ENCODE measurements at regions not wholly inside any gene's neighbourhood (a gene's known extent, or its start where the extent isn't known, plus 50 kb on each side); places are given as distances from the start of the nearest gene placed in this dataset.

DNA sequence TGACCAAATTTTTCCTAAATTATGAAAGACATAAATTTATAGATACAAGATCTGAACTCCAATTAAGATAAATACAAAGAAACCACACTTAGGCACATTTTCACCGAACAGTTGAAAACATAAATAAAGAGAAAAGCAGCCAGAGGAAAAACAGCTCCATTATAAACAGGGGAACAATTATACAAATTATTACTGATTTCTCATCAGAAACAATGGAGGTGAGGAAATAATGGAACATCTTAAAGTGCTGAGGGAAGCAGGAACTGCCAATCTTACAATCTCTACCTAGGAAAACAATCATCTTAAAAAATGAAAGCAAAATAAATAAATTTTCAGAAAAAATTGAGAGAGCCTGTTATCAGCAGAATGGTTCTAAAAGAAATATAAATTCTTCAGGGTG lies 234.4 kb upstream of the PMFBP1 start:
- no peak overlapping the region for H3K27ac ChIP-seq (ENCODE audit: low read depth in 1 of 2, low read length in 2 of 2)
- peaks cover 0 to 3% of the 10 kb centered on the region in 2 donors for H3K9me3 ChIP-seq (replicated peaks in 1 of 2; ENCODE audit: control insufficient read depth in 1 of 2, insufficient read depth in 1 of 2, low read length in 2 of 2)
- peaks cover 0 to 3% of the 10 kb centered on the region in 2 donors for H3K36me3 Mint-ChIP-seq
- H3K27me3 ChIP-seq (ENCODE audit: control insufficient read depth in 2 of 2, insufficient read depth in 2 of 2, low read length in 2 of 2): no peaks in the 10 kb centered on the region
- H3K27me3 Mint-ChIP-seq (ENCODE audit: low read depth in 3 of 3): no peaks in the 10 kb centered on the region
- no peak for DNase-seq
- H2AFZ ChIP-seq (ENCODE audit: insufficient read depth, low read depth, low read length, poor library complexity, severe bottlenecking): no peak overlapping the region
- H4K20me1 ChIP-seq (ENCODE audit: insufficient read depth, low read length): no peaks in the 10 kb centered on the region
- no peaks in the 10 kb centered on the region for H3K4me1 Mint-ChIP-seq
- no peak overlapping the region for H3K27ac Mint-ChIP-seq
- WGBS (ENCODE audit: insufficient coverage): no CpG with 5 or more reads among the region's 1 CpG
- TF ChIP-seq, protein P1, sequence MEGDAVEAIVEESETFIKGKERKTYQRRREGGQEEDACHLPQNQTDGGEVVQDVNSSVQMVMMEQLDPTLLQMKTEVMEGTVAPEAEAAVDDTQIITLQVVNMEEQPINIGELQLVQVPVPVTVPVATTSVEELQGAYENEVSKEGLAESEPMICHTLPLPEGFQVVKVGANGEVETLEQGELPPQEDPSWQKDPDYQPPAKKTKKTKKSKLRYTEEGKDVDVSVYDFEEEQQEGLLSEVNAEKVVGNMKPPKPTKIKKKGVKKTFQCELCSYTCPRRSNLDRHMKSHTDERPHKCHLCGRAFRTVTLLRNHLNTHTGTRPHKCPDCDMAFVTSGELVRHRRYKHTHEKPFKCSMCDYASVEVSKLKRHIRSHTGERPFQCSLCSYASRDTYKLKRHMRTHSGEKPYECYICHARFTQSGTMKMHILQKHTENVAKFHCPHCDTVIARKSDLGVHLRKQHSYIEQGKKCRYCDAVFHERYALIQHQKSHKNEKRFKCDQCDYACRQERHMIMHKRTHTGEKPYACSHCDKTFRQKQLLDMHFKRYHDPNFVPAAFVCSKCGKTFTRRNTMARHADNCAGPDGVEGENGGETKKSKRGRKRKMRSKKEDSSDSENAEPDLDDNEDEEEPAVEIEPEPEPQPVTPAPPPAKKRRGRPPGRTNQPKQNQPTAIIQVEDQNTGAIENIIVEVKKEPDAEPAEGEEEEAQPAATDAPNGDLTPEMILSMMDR (IDR thresholded peaks at IDR 0.05): no peak
- intact Hi-C loops (cut with micrococcal nuclease): no loop called here
- H3K9ac ChIP-seq (ENCODE audit: insufficient read depth, low read length, poor library complexity, severe bottlenecking): no peak overlapping the region
- H3K4me2 ChIP-seq (replicated peaks; ENCODE audit: extremely low read depth, low read length, poor library complexity, severe bottlenecking): no peak overlapping the region
- H3K4me3 Mint-ChIP-seq: no peak overlapping the region
- H3K4me3 ChIP-seq (replicated peaks in 1 of 3; ENCODE audit: low read depth in 2 of 3, low read length in 3 of 3): no peak overlapping the region
- H3K36me3 ChIP-seq (replicated peaks in 1 of 2; ENCODE audit: control insufficient read depth in 1 of 2, insufficient read depth in 2 of 2, low read length in 2 of 2): no peaks in the 10 kb centered on the region
- no peaks in the 10 kb centered on the region for H3K4me1 ChIP-seq (ENCODE audit: control insufficient read depth in 1 of 2, insufficient read depth in 2 of 2, low read length in 2 of 2)
- H3K9me3 Mint-ChIP-seq: peaks cover 2 to 12% (median 6%) of the 10 kb centered on the region in 7 donors
- no peaks in the 10 kb centered on the region for H3K79me2 ChIP-seq (ENCODE audit: insufficient read depth, low read length)

DNA sequence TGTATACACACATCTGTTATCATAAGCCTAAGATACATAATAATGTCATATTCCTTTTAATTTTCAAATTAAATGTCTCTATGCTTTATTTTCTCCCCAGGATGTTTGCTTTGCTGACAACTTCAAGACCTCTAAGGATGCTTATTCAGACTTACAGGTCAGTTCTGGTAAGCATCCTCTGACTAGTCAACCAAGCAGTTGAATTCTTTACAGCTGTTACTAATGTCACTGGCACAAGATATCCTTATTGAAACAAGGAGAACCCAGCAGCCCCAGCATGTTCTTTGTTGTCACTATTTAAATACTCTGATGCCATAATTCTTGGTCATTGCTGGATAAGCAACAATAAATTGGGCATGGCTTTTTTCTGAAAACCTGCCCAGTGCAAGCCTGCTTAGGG lies 232.3 kb upstream of the PMFBP1 start:
- H3K9me3 ChIP-seq (replicated peaks in 1 of 2; ENCODE audit: control insufficient read depth in 1 of 2, insufficient read depth in 1 of 2, low read length in 2 of 2): peaks cover 0 to 3% of the 10 kb centered on the region in 2 donors
- H3K79me2 ChIP-seq (ENCODE audit: insufficient read depth, low read length): no peaks in the 10 kb centered on the region
- no peak overlapping the region for H3K9ac ChIP-seq (ENCODE audit: insufficient read depth, low read length, poor library complexity, severe bottlenecking)
- H3K27ac ChIP-seq (ENCODE audit: low read depth in 1 of 2, low read length in 2 of 2): no peak overlapping the region
- Mint-ChIP-seq H3K27ac (no peak overlapping the region), H3K27me3 (ENCODE audit: low read depth in 3 of 3) (no peaks in the 10 kb centered on the region), H3K4me1 (no peaks in the 10 kb centered on the region), H3K36me3 (peaks cover 0 to 3% of the 10 kb centered on the region in 2 donors), H3K9me3 (peaks cover 2 to 11% (median 6%) of the 10 kb centered on the region in 7 donors), H3K4me3 (no peak overlapping the region)
- TF ChIP-seq, protein P1 (IDR thresholded peaks at IDR 0.05): no peak
- H3K4me1 ChIP-seq (ENCODE audit: control insufficient read depth in 1 of 2, insufficient read depth in 2 of 2, low read length in 2 of 2): no peaks in the 10 kb centered on the region
- H2AFZ ChIP-seq (ENCODE audit: insufficient read depth, low read depth, low read length, poor library complexity, severe bottlenecking): no peak overlapping the region
- no peak overlapping the region for H3K4me2 ChIP-seq (replicated peaks; ENCODE audit: extremely low read depth, low read length, poor library complexity, severe bottlenecking)
- H3K36me3 ChIP-seq (replicated peaks in 1 of 2; ENCODE audit: control insufficient read depth in 1 of 2, insufficient read depth in 2 of 2, low read length in 2 of 2): no peaks in the 10 kb centered on the region
- intact Hi-C loops (cut with micrococcal nuclease): no loop called here
- H4K20me1 ChIP-seq (ENCODE audit: insufficient read depth, low read length): no peaks in the 10 kb centered on the region
- no peak overlapping the region for H3K4me3 ChIP-seq (replicated peaks in 1 of 3; ENCODE audit: low read depth in 2 of 3, low read length in 3 of 3)
- no peaks in the 10 kb centered on the region for H3K27me3 ChIP-seq (ENCODE audit: control insufficient read depth in 2 of 2, insufficient read depth in 2 of 2, low read length in 2 of 2)
- DNase-seq: no peak
